Tibial nerve (tissue), 4 donors: ENCODE measurements at regions not wholly inside any gene's neighbourhood (a gene's known extent, or its start where the extent isn't known, plus 50 kb on each side); places are given as distances from the start of the nearest gene placed in this dataset.

ENCODE experiments used
- DNase-seq, 2 donors: peaks; one replicate each; pipeline ENCODE4 v3.0.0-alpha.2; 2019; ENCODE audit warnings: low spot score in 2 of 2
- H3K27ac ChIP-seq, 4 donors: fragments of 200-600 bp; sonication (generic) in 3 of 4; one replicate each; pipeline ENCODE4 v1.5.1; 2017 to 2019; ENCODE audit warnings: mild to moderate bottlenecking in 1 of 4
- H3K27me3 ChIP-seq, 2 donors: fragments of 200-600 bp; sonication (generic) in 1 of 2; one replicate each; pipeline versions ENCODE4 v1.5.1 to v1.6.0; 2017 to 2019
- H3K36me3 ChIP-seq, 3 donors: fragments of 200-600 bp; sonication (generic); one replicate each; pipeline ENCODE4 v1.5.1; 2018 to 2019
- H3K4me1 ChIP-seq, 4 donors: fragments of 200-600 bp; sonication (generic) in 3 of 4; one replicate each; pipeline ENCODE4 v1.5.1; 2017 to 2019
- H3K4me3 ChIP-seq, 4 donors: fragments of 200-600 bp; sonication (generic) in 3 of 4; one replicate each; pipeline ENCODE4 v1.5.1; 2017 to 2019; ENCODE audit warnings: mild to moderate bottlenecking in 1 of 4, moderate library complexity in 1 of 4
- H3K9me3 ChIP-seq, 4 donors: fragments of 200-600 bp; sonication (generic) in 3 of 4; one replicate each; pipeline ENCODE4 v1.5.1; 2017 to 2019
- CTCF ChIP-seq, 5 experiments: fragments of 200-600 bp in 3 of 5; fragments of 450-650 bp in 2 of 5; sonication (generic) in 3 of 5; IDR thresholded peaks; one replicate each; pipeline ENCODE4 v1.5.1; 2016 to 2019; ENCODE audit warnings: antibody characterized with exemption in 5 of 5, mild to moderate bottlenecking in 3 of 5, moderate library complexity in 2 of 5
- EP300 ChIP-seq, 2 donors: sonication (generic); formaldehyde crosslinking; IDR thresholded peaks; one replicate each; pipeline ENCODE4 v1.6.1; 2017; ENCODE audit warnings: antibody characterized with exemption in 2 of 2, mild to moderate bottlenecking in 1 of 2
- POLR2A ChIP-seq, 2 donors: fragments of 450-650 bp; IDR thresholded peaks; one replicate each; pipeline ENCODE4 v1.6.1; 2017; ENCODE audit warnings: antibody characterized with exemption in 2 of 2, mild to moderate bottlenecking in 2 of 2, moderate library complexity in 2 of 2
- WGBS, 2 donors: methylation state at CpG; one replicate each; pipeline ENCODE4 v1.1.5; 2018; 5-methylcytosine and 5-hydroxymethylcytosine counted together

- no peaks in the 10 kb centered on the region for H3K36me3 ChIP-seq
- H3K4me1 ChIP-seq: peaks cover 0 to 5% (median 0%) of the 10 kb centered on the region in 4 donors
- H3K27me3 ChIP-seq: no peaks in the 10 kb centered on the region
- no peak for DNase-seq
- no peak overlapping the region for H3K4me3 ChIP-seq
- 51 to 57% methylated on average over 3 of the region's 3 CpGs for WGBS, 2 donors
- TF ChIP-seq POLR2A (IDR thresholded peaks at IDR 0.05): no peak
- TF ChIP-seq CTCF (IDR thresholded peaks at IDR 0.05): no peak
- TF ChIP-seq EP300 (IDR thresholded peaks at IDR 0.05): no peak
- no peak overlapping the region for H3K27ac ChIP-seq
- no peaks in the 10 kb centered on the region for H3K9me3 ChIP-seq
These were observed 455.1 kb upstream of the MPDZ start for GRCh38 chr9:13734601-13735000.

- Histone ChIP-seq H3K9me3 (no peaks in the 10 kb centered on the region), H3K4me1 (peaks cover 0 to 5% (median 0%) of the 10 kb centered on the region in 4 donors), H3K27ac (no peak overlapping the region), H3K27me3 (no peaks in the 10 kb centered on the region), H3K4me3 (no peak overlapping the region), H3K36me3 (no peaks in the 10 kb centered on the region)
- TF ChIP-seq POLR2A (IDR thresholded peaks at IDR 0.05) (no peak), EP300 (IDR thresholded peaks at IDR 0.05) (no peak), CTCF (IDR thresholded peaks at IDR 0.05) (no peak)
- no peak for DNase-seq
These were observed 452.8 kb upstream of the MPDZ start for GRCh38 chr9:13732290-13732689.

GRCh38 chr9:13731637-13732036 lies 452.1 kb upstream of the MPDZ start:
- TF ChIP-seq EP300 (IDR thresholded peaks at IDR 0.05): no peak
- no peak overlapping the region for H3K4me3 ChIP-seq
- no peaks in the 10 kb centered on the region for H3K9me3 ChIP-seq
- 0 to 95% methylated on average over 2 of the region's 2 CpGs for WGBS, 2 donors
- no peaks in the 10 kb centered on the region for H3K36me3 ChIP-seq
- no peak for DNase-seq
- peaks cover 0 to 5% (median 0%) of the 10 kb centered on the region in 4 donors for H3K4me1 ChIP-seq
- H3K27me3 ChIP-seq: no peaks in the 10 kb centered on the region
- no peak overlapping the region for H3K27ac ChIP-seq

- DNase-seq: no peak
- no peaks in the 10 kb centered on the region for H3K27me3 ChIP-seq
- H3K4me1 ChIP-seq: peaks cover 0 to 5% (median 0%) of the 10 kb centered on the region in 4 donors
- H3K9me3 ChIP-seq: no peaks in the 10 kb centered on the region
- TF ChIP-seq POLR2A (IDR thresholded peaks at IDR 0.05) (no peak), EP300 (IDR thresholded peaks at IDR 0.05) (no peak), CTCF (IDR thresholded peaks at IDR 0.05) (no peak)
- no peaks in the 10 kb centered on the region for H3K36me3 ChIP-seq
- WGBS, 2 donors: 84 to 88% methylated on average over 2 of the region's 2 CpGs
- no peak overlapping the region for H3K4me3 ChIP-seq
- H3K27ac ChIP-seq: no peak overlapping the region
These were observed 450.5 kb upstream of the MPDZ start for GRCh38 chr9:13729955-13730354.

GRCh38 chr9:13728917-13729811 lies 449.7 kb upstream of the MPDZ start:
- Histone ChIP-seq H3K27me3 (no peaks in the 10 kb centered on the region), H3K9me3 (no peaks in the 10 kb centered on the region), H3K4me1 (no peaks in the 10 kb centered on the region), H3K4me3 (no peak overlapping the region), H3K27ac (no peak overlapping the region), H3K36me3 (no peaks in the 10 kb centered on the region)
- TF ChIP-seq POLR2A (IDR thresholded peaks at IDR 0.05): no peak
- TF ChIP-seq CTCF (IDR thresholded peaks at IDR 0.05): no peak
- TF ChIP-seq EP300 (IDR thresholded peaks at IDR 0.05): no peak
- DNase-seq: no peak
- 83 to 89% methylated on average over 7 of the region's 7 CpGs for WGBS, 2 donors
